ENCODE measurements at regions not wholly inside any gene's neighbourhood (a gene's known extent, or its start where the extent isn't known, plus 50 kb on each side); places are given as distances from the start of the nearest gene placed in this dataset.
"Not testable (repeated sequence)": the region's sequence is repeated elsewhere in the genome, so short reads cannot be mapped to it uniquely, and the experiment has no call there.

GRCh38 chr10:30522661-30523078, 88.7 kb downstream of the MAP3K8 start:
- FAIRE-seq; H3K9me3 ChIP-seq (replicated peaks; ENCODE audit: control insufficient read depth, insufficient read depth, low read depth, low read length); H3K36me3 ChIP-seq (ENCODE audit: control insufficient read depth, insufficient read depth, low read length); CTCF ChIA-PET (ENCODE audit: low intra/inter-chr PET ratio); H3K9ac ChIP-seq (ENCODE audit: insufficient read depth in 1 of 2, low read depth in 2 of 2, low read length in 2 of 2); intact Hi-C loops (cut with micrococcal nuclease); POLR2A ChIA-PET; H3K4me1 ChIP-seq (replicated peaks in 1 of 2; ENCODE audit: control insufficient read depth in 2 of 2, insufficient read depth in 2 of 2, low read length in 2 of 2); H3K27ac ChIP-seq (ENCODE audit: extremely low read depth, low read depth, low read length); H3K4me3 ChIP-seq; BruUV-seq (replicated peaks); DNase-seq (ENCODE audit: extremely low read depth in 1 of 4, low spot score in 3 of 4); H3K79me2 ChIP-seq (ENCODE audit: control insufficient read depth, insufficient read depth, low read length); H4K20me1 ChIP-seq (replicated peaks; ENCODE audit: control insufficient read depth, insufficient read depth, low read length); H3K4me2 ChIP-seq (ENCODE audit: insufficient read depth, low read length); H3K9me1 ChIP-seq (ENCODE audit: control insufficient read depth, insufficient read depth, low read length); in situ Hi-C loops (cut with MboI); H3K27me3 ChIP-seq (ENCODE audit: control insufficient read depth in 2 of 2, insufficient read depth in 2 of 2, low read length in 2 of 2); ATAC-seq; H2AFZ ChIP-seq (ENCODE audit: low read depth, low read length); TF ChIP-seq REST (CRISPR knock-in tag; IDR thresholded peaks at IDR 0.05; ENCODE audit: low read depth): not testable (repeated sequence)
- 33% methylated on average over 8 of the region's 8 CpGs for WGBS (ENCODE audit: insufficient coverage, low coverage, missing lambda C conversion rate)
- peak in 1 of 3 experiments; percentile 9; a peak in 1 of 6 replicates for TF ChIP-seq CTCF (IDR thresholded peaks at IDR 0.05 in 2 of 3, conservative IDR thresholded peaks at IDR 0.05 in 1 of 3; ENCODE audit: insufficient read depth in 2 of 3, low read depth in 1 of 3, low read length in 3 of 3)
- TF ChIP-seq ESRRA (IDR thresholded peaks at IDR 0.05; ENCODE audit: borderline replicate concordance, low read depth) = peak; percentile 85
- peak; percentile 18; the same call in 1 of the 2 replicates for TF ChIP-seq REST (IDR thresholded peaks at IDR 0.05; ENCODE audit: borderline replicate concordance)
- TF ChIP-seq CBX3 (IDR thresholded peaks at IDR 0.05; ENCODE audit: borderline replicate concordance in 1 of 2, low read length in 2 of 2) = 0 out of 3 replicates have a peak, but pooled peaks of 1 of the 2 experiments have one; percentile 29

All from K562 (cell line).